WERI-Rb-1 (cell line): ENCODE measurements at regions not wholly inside any gene's neighbourhood (a gene's known extent, or its start where the extent isn't known, plus 50 kb on each side); places are given as distances from the start of the nearest gene placed in this dataset.

Source experiments
- DNase-seq: peaks from one replicate; pipeline ENCODE4 v3.0.0-alpha.2; 2020
- H3K27ac ChIP-seq: fragments of 250-450 bp; sonication (Bioruptor Pico); 2 replicates; pipeline ENCODE4 v1.5.1; 2020; ENCODE audit warnings: mild to moderate bottlenecking, moderate library complexity
- H3K27me3 ChIP-seq: fragments of 250-450 bp; sonication (Bioruptor Pico); 2 replicates; pipeline ENCODE4 v1.5.1; 2021; ENCODE audit warnings: mild to moderate bottlenecking, low read depth, moderate library complexity; ENCODE audit not compliant: insufficient read depth, severe bottlenecking
- H3K36me3 ChIP-seq: fragments of 250-450 bp; sonication (Bioruptor Pico); 2 replicates; pipeline ENCODE4 v1.5.1; 2020; ENCODE audit warnings: mild to moderate bottlenecking, moderate library complexity
- H3K4me3 ChIP-seq: 2 replicates; pipeline ENCODE4 v1.5.1; 2011; ENCODE audit warnings: low read depth, mild to moderate bottlenecking, control low read depth, low read length
- H3K9me3 ChIP-seq: fragments of 250-450 bp; sonication (Bioruptor Pico); 2 replicates; pipeline ENCODE4 v1.5.1; 2021; ENCODE audit warnings: mild to moderate bottlenecking, moderate library complexity; ENCODE audit not compliant: severe bottlenecking
- TF ChIP-seq, protein P1 (sequence below): IDR thresholded peaks from 2 replicates; pipeline ENCODE4 v1.5.1; 2011; ENCODE audit warnings: low read depth, mild to moderate bottlenecking, control low read depth, inconsistent platforms, low read length

DNA sequence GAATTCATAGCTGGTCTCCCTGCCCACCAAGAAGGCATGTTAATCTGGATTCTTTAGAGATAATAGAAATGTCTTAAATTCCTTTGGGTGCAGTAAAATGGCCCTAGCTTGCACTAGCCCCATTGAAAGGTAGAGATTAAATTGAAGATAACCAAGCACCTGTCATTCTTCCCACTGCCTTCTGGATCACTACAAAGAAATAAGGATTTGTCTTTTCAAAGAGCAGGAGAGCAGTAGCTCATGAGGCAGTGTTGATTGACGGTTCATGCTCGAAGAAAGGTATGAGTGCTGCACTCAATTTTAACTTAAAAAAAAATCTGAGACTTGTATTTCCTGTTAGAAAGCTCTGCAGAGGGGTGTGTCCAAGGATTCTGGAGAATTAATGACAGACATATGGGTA, 74.9 kb upstream of the F3 start:
- H3K27ac ChIP-seq: no peak overlapping the region
- H3K9me3 ChIP-seq: no peaks in the 10 kb centered on the region
- TF ChIP-seq, protein P1, sequence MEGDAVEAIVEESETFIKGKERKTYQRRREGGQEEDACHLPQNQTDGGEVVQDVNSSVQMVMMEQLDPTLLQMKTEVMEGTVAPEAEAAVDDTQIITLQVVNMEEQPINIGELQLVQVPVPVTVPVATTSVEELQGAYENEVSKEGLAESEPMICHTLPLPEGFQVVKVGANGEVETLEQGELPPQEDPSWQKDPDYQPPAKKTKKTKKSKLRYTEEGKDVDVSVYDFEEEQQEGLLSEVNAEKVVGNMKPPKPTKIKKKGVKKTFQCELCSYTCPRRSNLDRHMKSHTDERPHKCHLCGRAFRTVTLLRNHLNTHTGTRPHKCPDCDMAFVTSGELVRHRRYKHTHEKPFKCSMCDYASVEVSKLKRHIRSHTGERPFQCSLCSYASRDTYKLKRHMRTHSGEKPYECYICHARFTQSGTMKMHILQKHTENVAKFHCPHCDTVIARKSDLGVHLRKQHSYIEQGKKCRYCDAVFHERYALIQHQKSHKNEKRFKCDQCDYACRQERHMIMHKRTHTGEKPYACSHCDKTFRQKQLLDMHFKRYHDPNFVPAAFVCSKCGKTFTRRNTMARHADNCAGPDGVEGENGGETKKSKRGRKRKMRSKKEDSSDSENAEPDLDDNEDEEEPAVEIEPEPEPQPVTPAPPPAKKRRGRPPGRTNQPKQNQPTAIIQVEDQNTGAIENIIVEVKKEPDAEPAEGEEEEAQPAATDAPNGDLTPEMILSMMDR: no peak
- no peaks in the 10 kb centered on the region for H3K27me3 ChIP-seq
- no peak for DNase-seq
- no peaks in the 10 kb centered on the region for H3K36me3 ChIP-seq
- no peak overlapping the region for H3K4me3 ChIP-seq

DNA sequence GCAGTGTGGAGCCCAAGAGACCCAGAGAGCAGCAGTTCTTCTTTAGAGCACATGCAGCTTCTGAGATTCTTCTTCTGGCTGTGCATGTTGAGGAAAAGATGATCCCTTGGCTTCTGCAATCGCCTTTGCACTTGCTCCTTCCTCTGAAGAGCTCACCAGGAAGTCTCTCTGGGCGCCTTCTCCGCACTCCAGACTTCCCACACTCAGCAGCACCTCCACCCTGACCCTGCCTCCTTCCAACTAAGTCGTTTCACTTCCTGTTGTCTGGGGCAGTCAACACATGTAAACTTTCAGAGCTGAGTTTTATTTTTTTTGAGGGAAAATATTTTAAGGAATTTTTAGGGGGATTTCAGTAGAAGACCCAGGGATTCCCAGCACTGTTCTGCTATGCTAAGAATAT, 73.4 kb upstream of the F3 start:
- no peak overlapping the region for H3K27ac ChIP-seq
- no peak for DNase-seq
- no peaks in the 10 kb centered on the region for H3K27me3 ChIP-seq

DNA sequence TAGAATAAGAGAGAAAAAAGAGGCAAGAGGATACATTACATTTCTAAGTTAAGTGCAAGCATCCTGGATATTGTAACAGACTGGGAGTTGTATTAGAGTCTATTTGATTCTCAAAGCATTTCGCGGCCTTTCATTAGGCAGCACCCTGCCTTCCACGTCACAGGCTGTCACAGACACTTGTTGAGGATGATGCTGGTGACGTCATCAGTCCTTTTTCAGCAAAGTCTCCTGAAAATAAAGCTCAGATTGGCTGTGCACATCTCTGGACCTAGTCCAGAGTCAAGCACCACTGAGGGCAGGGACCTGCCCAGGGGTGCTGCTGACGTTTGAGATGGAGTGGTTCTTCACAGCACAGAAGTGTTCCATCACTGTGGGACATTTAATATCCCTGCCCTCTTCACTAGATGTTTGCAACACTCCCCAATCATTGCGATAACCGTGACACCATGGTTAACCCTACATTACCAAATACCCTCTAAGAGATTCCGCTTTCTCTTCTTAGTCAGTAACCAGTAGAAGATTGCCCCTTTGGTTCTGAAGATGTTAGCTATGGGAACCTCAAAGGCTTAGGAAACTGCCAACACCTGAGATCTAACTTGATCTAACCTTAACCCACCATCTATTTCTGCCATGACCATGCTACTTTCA, 72.7 kb upstream of the F3 start:
- Histone ChIP-seq H3K9me3 (no peaks in the 10 kb centered on the region), H3K27me3 (no peaks in the 10 kb centered on the region), H3K36me3 (no peaks in the 10 kb centered on the region), H3K27ac (no peak overlapping the region), H3K4me3 (no peak overlapping the region)
- no peak for DNase-seq
- TF ChIP-seq, protein P1: no peak

More for the DNA sequence above, 73.4 kb upstream of the F3 start:
- TF ChIP-seq, protein P1: no peak
- H3K9me3 ChIP-seq: no peaks in the 10 kb centered on the region
- H3K36me3 ChIP-seq: no peaks in the 10 kb centered on the region
- H3K4me3 ChIP-seq: no peak overlapping the region

DNA sequence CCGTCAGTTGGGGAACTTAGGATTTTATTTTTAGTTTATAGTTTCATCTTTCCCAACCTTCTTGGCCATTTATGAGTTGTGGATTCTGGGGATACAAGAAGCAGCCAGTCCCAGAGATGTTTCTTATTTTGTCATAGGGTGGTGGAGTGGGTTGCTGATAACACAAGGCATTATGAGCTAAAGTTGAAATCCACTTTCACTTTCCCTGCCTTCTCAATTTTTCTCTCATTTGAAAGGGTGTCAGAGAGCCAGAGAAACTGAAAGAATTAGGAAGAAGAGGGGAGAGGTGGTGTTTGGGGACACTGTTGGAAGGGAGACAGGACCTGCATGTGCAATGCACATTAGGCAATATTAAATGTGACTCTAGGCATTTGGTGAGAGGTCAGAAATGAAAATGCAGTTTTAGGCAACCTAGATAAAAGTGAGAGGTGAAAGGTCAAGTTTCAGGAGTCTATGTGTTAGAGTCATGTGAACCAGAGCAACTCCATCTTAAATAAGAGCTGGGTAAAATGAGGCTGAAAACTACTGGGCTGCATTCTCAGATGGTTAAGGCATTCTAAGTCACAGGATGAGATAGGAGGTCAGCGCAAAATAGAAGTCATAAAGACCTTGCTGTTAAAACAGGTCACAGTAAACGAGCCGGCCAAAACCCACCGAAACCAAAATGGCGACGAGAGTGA, 71.1 kb upstream of the F3 start:
- TF ChIP-seq, protein P1: no peak
- no peaks in the 10 kb centered on the region for H3K36me3 ChIP-seq
- no peaks in the 10 kb centered on the region for H3K27me3 ChIP-seq
- H3K4me3 ChIP-seq: no peak overlapping the region
- no peak overlapping the region for H3K27ac ChIP-seq
- DNase-seq: no peak
- no peaks in the 10 kb centered on the region for H3K9me3 ChIP-seq

DNA sequence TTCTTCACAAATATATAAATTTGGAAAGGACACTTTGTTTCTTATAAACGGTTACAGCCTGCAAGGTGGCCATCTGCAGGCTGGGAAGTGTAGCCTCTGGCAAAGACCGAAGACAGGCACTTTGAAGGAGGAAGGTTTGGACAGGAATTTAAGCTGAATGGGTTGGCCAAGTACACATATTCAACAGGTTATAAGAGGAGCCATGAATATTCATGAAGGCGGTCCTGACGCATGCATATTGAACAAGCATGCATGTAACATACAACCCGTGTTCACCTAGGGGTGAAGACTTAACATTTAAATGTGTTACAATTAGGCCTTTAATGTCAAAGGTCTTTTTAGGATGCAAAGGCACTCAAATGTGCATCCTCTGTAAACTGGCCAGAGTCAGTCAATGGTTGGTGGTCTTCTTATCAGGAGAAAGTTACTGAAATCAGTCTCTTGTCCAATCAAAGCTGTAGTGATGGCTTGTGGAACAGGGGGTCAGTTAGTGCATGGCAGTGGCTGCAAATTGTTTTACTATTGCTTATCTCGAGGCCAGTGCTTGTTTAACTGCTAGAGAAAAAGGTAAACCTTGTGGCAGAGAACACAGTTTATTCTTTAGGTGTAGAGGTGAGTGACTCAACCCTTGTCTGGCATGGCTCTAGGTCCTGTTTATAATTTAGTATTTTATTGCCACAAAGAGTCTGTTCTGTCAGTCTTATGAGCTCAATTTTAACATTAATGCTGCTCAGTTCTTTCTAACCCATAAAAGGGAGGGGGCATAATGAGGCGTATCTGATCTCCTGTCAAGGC, 70.3 kb upstream of the F3 start:
- no peaks in the 10 kb centered on the region for H3K27me3 ChIP-seq
- H3K27ac ChIP-seq: no peak overlapping the region
- no peaks in the 10 kb centered on the region for H3K9me3 ChIP-seq

More for the DNA sequence above, 70.3 kb upstream of the F3 start:
- TF ChIP-seq, protein P1: no peak
- Histone ChIP-seq H3K36me3 (no peaks in the 10 kb centered on the region), H3K4me3 (no peak overlapping the region)
- DNase-seq: no peak
